ENCODE measurements at regions not wholly inside any gene's neighbourhood (a gene's known extent, or its start where the extent isn't known, plus 50 kb on each side); places are given as distances from the start of the nearest gene placed in this dataset.

GRCh38 chr3:197420566-197420965, 122.2 kb upstream of the DLG1 start:
- BruUV-seq (replicated peaks) = no TSS peak
- SMC1A ChIA-PET (ENCODE audit: uncharacterized antibody, unreplicated experiment) = interaction anchor here (0.6 kb wide), 1 partner anchor 26 kb away, joined by 3 read pairs; no protein-coding TSS in a partner anchor
- RAD21 ChIA-PET (ENCODE audit: unreplicated experiment) = no interaction called here
- no peak for FAIRE-seq
- Histone ChIP-seq H3K27ac (ENCODE audit: control insufficient read depth, insufficient read depth) (no peak overlapping the region), H3K4me2 (ENCODE audit: control insufficient read depth, insufficient read depth) (no peak overlapping the region), H3K36me3 (ENCODE audit: control insufficient read depth in 2 of 2, insufficient read depth in 2 of 2, low read length in 1 of 2) (no peaks in the 10 kb centered on the region), H4K20me1 (ENCODE audit: control insufficient read depth, insufficient read depth) (no peaks in the 10 kb centered on the region), H3K4me3 (no peak overlapping the region), H2AFZ (ENCODE audit: control insufficient read depth, low read depth, low read length) (no peak overlapping the region), H3K9me3 (replicated peaks; ENCODE audit: control insufficient read depth, insufficient read depth, low read length) (no peaks in the 10 kb centered on the region), H3K27me3 (replicated peaks in 1 of 2; ENCODE audit: control insufficient read depth in 2 of 2, insufficient read depth in 2 of 2, low read length in 1 of 2) (no peaks in the 10 kb centered on the region), H3K79me2 (ENCODE audit: control insufficient read depth, insufficient read depth, low read length) (no peaks in the 10 kb centered on the region), H3K9ac (ENCODE audit: control insufficient read depth, insufficient read depth, low read length) (no peak overlapping the region), H3K4me1 (ENCODE audit: control insufficient read depth, insufficient read depth, low read length) (no peaks in the 10 kb centered on the region)
- in situ Hi-C loops (cut with MboI) (no loop called here), intact Hi-C loops (cut with micrococcal nuclease; ENCODE audit: unreplicated experiment) (no loop called here)
- POLR2A ChIA-PET = no interaction called here
- 26% methylated on average over 4 of the region's 4 CpGs for WGBS (ENCODE audit: insufficient coverage, insufficient replicate concordance, low lambda C conversion rate, missing lambda C conversion rate)
- DNase-seq (ENCODE audit: low read depth, low spot score) = no peak
- CTCF ChIA-PET = interaction anchor here (1.0 kb wide), 1 partner anchor 34 kb away, joined by 3 read pairs; no protein-coding TSS in a partner anchor
- ATAC-seq = no peak
- no peak for TF ChIP-seq NR2C2 (IDR thresholded peaks at IDR 0.05; ENCODE audit: borderline replicate concordance, control insufficient read depth, insufficient read length, low read depth)
- no peak for TF ChIP-seq HCFC1 (IDR thresholded peaks at IDR 0.05; ENCODE audit: low read length)
- TF ChIP-seq PBX3 (IDR thresholded peaks at IDR 0.05; ENCODE audit: insufficient replicate concordance, low read depth, low read length) = no peak
- no peak for TF ChIP-seq ASH2L (IDR thresholded peaks at IDR 0.05; ENCODE audit: borderline replicate concordance, low read depth)
- no peak for TF ChIP-seq ZSCAN29 (IDR thresholded peaks at IDR 0.05)
- no peak for TF ChIP-seq FOXM1 (IDR thresholded peaks at IDR 0.05; ENCODE audit: low read depth, low read length)
- no peak for TF ChIP-seq BHLHE40 (IDR thresholded peaks at IDR 0.05; ENCODE audit: borderline replicate concordance in 1 of 2, low read depth in 2 of 2, low read length in 1 of 2)
- no peak for TF ChIP-seq ZNF207 (IDR thresholded peaks at IDR 0.05; ENCODE audit: borderline replicate concordance)
- no peak for TF ChIP-seq PML (IDR thresholded peaks at IDR 0.05; ENCODE audit: low read length)
- no peak for TF ChIP-seq SMC3 (IDR thresholded peaks at IDR 0.05; ENCODE audit: borderline replicate concordance, low read length)
- no peak for TF ChIP-seq ZBTB40 (IDR thresholded peaks at IDR 0.05; ENCODE audit: borderline replicate concordance)
- no peak for TF ChIP-seq NFYA (IDR thresholded peaks at IDR 0.05; ENCODE audit: borderline replicate concordance, low read depth, low read length)
- no peak for TF ChIP-seq MTA3 (IDR thresholded peaks at IDR 0.05; ENCODE audit: borderline replicate concordance, low read length)

Data from GM12878 (cell line).